Nephron (organoid): ENCODE measurements at regions not wholly inside any gene's neighbourhood (a gene's known extent, or its start where the extent isn't known, plus 50 kb on each side); places are given as distances from the start of the nearest gene placed in this dataset.

Experiments
- H3K27ac Mint-ChIP-seq, 3 experiments: 2 replicates each; pipeline ENCODE4 v1.8.0; 2020; ENCODE audit warnings: mixed read lengths in 3 of 3, mild to moderate bottlenecking in 2 of 3, moderate library complexity in 1 of 3
- H3K27me3 Mint-ChIP-seq: 2 replicates; pipeline ENCODE4 v1.8.0; 2021; ENCODE audit warnings: low read depth, mild to moderate bottlenecking, moderate library complexity, mixed read lengths
- H3K36me3 Mint-ChIP-seq: 2 replicates; pipeline ENCODE4 v1.8.0; 2020; ENCODE audit warnings: low read depth, mixed read lengths
- H3K4me1 Mint-ChIP-seq: 2 replicates; pipeline ENCODE4 v1.8.0; 2020; ENCODE audit warnings: mixed read lengths
- H3K4me3 Mint-ChIP-seq, 3 experiments: 2 replicates each; pipeline ENCODE4 v1.8.0; 2020; ENCODE audit warnings: mild to moderate bottlenecking in 3 of 3, mixed read lengths in 3 of 3, moderate library complexity in 2 of 3
- H3K9me3 Mint-ChIP-seq: 2 replicates; pipeline ENCODE4 v1.8.0; 2020; ENCODE audit warnings: mixed read lengths
- CTCF ChIP-seq, 3 experiments: fragments of 200-600 bp; sonication (generic); IDR thresholded peaks; one replicate each; pipeline ENCODE4 v1.5.0; 2021; ENCODE audit warnings: antibody characterized with exemption in 3 of 3; ENCODE audit not compliant: unreplicated experiment in 3 of 3

GRCh38 chr6:169846286-169847056, 95.0 kb downstream of the ERMARD start:
- no peaks in the 10 kb centered on the region for H3K36me3 Mint-ChIP-seq
- no peaks in the 10 kb centered on the region for H3K9me3 Mint-ChIP-seq
- no peak overlapping the region for H3K4me3 Mint-ChIP-seq
- no peak for TF ChIP-seq CTCF (IDR thresholded peaks at IDR 0.05; ENCODE audit: unreplicated experiment in 3 of 3)
- peaks cover 19% of the 10 kb centered on the region for H3K27me3 Mint-ChIP-seq
- H3K4me1 Mint-ChIP-seq: no peaks in the 10 kb centered on the region
- no peak overlapping the region for H3K27ac Mint-ChIP-seq

GRCh38 chr6:169845426-169846285, 94.2 kb downstream of the ERMARD start:
- Mint-ChIP-seq H3K27ac (no peak overlapping the region), H3K36me3 (no peaks in the 10 kb centered on the region), H3K9me3 (no peaks in the 10 kb centered on the region), H3K4me3 (no peak overlapping the region), H3K4me1 (no peaks in the 10 kb centered on the region), H3K27me3 (peaks cover 19% of the 10 kb centered on the region)
- no peak for TF ChIP-seq CTCF (IDR thresholded peaks at IDR 0.05; ENCODE audit: unreplicated experiment in 3 of 3)

GRCh38 chr6:169844946-169845345, 93.5 kb downstream of the ERMARD start:
- Mint-ChIP-seq H3K9me3 (no peaks in the 10 kb centered on the region), H3K4me1 (no peaks in the 10 kb centered on the region), H3K27me3 (peaks cover 19% of the 10 kb centered on the region), H3K27ac (no peak overlapping the region), H3K4me3 (no peak overlapping the region), H3K36me3 (no peaks in the 10 kb centered on the region)
- TF ChIP-seq CTCF (IDR thresholded peaks at IDR 0.05; ENCODE audit: unreplicated experiment in 3 of 3): no peak

- H3K27me3 Mint-ChIP-seq: peaks cover 23% of the 10 kb centered on the region
- no peaks in the 10 kb centered on the region for H3K36me3 Mint-ChIP-seq
- no peak overlapping the region for H3K4me3 Mint-ChIP-seq
- H3K4me1 Mint-ChIP-seq: no peaks in the 10 kb centered on the region
- TF ChIP-seq CTCF (IDR thresholded peaks at IDR 0.05; ENCODE audit: unreplicated experiment in 3 of 3): no peak
- H3K27ac Mint-ChIP-seq: no peak overlapping the region
- H3K9me3 Mint-ChIP-seq: no peaks in the 10 kb centered on the region
These were observed 92.6 kb downstream of the ERMARD start for GRCh38 chr6:169843991-169844390.

- no peaks in the 10 kb centered on the region for H3K4me1 Mint-ChIP-seq
- no peak overlapping the region for H3K27ac Mint-ChIP-seq
- H3K9me3 Mint-ChIP-seq: peaks cover 2% of the 10 kb centered on the region
- H3K27me3 Mint-ChIP-seq: peaks cover 31% of the 10 kb centered on the region
- no peak overlapping the region for H3K4me3 Mint-ChIP-seq
- H3K36me3 Mint-ChIP-seq: no peaks in the 10 kb centered on the region
- TF ChIP-seq CTCF (IDR thresholded peaks at IDR 0.05; ENCODE audit: unreplicated experiment in 3 of 3): no peak
These were observed 91.7 kb downstream of the ERMARD start for GRCh38 chr6:169843110-169843509.
